ENCODE measurements at regions not wholly inside any gene's neighbourhood (a gene's known extent, or its start where the extent isn't known, plus 50 kb on each side); places are given as distances from the start of the nearest gene placed in this dataset.

- DNase-seq: no peak
Measured at GRCh38 chr13:44191103-44191502, 182.5 kb upstream of the SERP2 start.

- peak; percentile 3 for DNase-seq
Measured at GRCh38 chr13:44191504-44192171, 182.0 kb upstream of the SERP2 start.

GRCh38 chr13:44193731-44194130 is 179.9 kb upstream of the SERP2 start:
- DNase-seq: no peak

GRCh38 chr13:44195245-44195644 is 178.4 kb upstream of the SERP2 start:
- no peak for DNase-seq

GRCh38 chr13:44196196-44196751 is 177.3 kb upstream of the SERP2 start:
- DNase-seq: no peak

- no peak for DNase-seq
Measured at GRCh38 chr13:44197791-44198770, 175.5 kb upstream of the SERP2 start.

GRCh38 chr13:44198826-44199225 is 174.8 kb upstream of the SERP2 start:
- DNase-seq: no peak

- DNase-seq: no peak
Measured at GRCh38 chr13:44199627-44200207, 173.9 kb upstream of the SERP2 start.

GRCh38 chr13:44206434-44206833 is 167.2 kb upstream of the SERP2 start:
- DNase-seq: no peak

GRCh38 chr13:44207476-44207875 is 166.1 kb upstream of the SERP2 start:
- DNase-seq: no peak

- DNase-seq: no peak
Measured at GRCh38 chr13:44210525-44210924, 163.1 kb upstream of the SERP2 start.

- DNase-seq: no peak
Measured at GRCh38 chr13:44211286-44211685, 162.3 kb upstream of the SERP2 start.

GRCh38 chr13:44211704-44212346 is 161.8 kb upstream of the SERP2 start:
- no peak for DNase-seq

- DNase-seq: no peak
Measured at GRCh38 chr13:44212633-44213396, 160.8 kb upstream of the SERP2 start.

GRCh38 chr13:44218501-44219240 is 155.0 kb upstream of the SERP2 start:
- no peak for DNase-seq

- DNase-seq: no peak
Measured at GRCh38 chr13:44219577-44220548, 153.8 kb upstream of the SERP2 start.

GRCh38 chr13:44220948-44221347 is 152.7 kb upstream of the SERP2 start:
- no peak for DNase-seq

- DNase-seq: no peak
Measured at GRCh38 chr13:44221657-44222056, 152.0 kb upstream of the SERP2 start.

GRCh38 chr13:44223770-44224444 is 149.7 kb upstream of the SERP2 start:
- DNase-seq: no peak

Measured in effector CD8-positive, alpha-beta T cell (primary cell).